GM18505 (cell line): ENCODE measurements at regions not wholly inside any gene's neighbourhood (a gene's known extent, or its start where the extent isn't known, plus 50 kb on each side); places are given as distances from the start of the nearest gene placed in this dataset.

Source experiments
- ATAC-seq: cut with Tn5 transposase; IDR thresholded peaks from one replicate; pipeline ENCODE4 v1.9.1; 2021; ENCODE audit not compliant: unreplicated experiment
- POLR2A ChIP-seq: IDR thresholded peaks from 4 replicates; pipeline ENCODE4 v1.6.1; 2011; ENCODE audit warnings: borderline replicate concordance; ENCODE audit not compliant: insufficient read depth, insufficient read length; ENCODE audit errors: extremely low read depth

GRCh38 chr12:125287155-125287847 is 222.1 kb downstream of the AACS start:
- peak; percentile 70 for ATAC-seq
- no peak for TF ChIP-seq POLR2A

GRCh38 chr12:125288931-125289928 is 224.0 kb downstream of the AACS start:
- ATAC-seq = no peak
- TF ChIP-seq POLR2A = no peak

GRCh38 chr12:125289970-125290369 is 224.7 kb downstream of the AACS start:
- TF ChIP-seq POLR2A = no peak
- no peak for ATAC-seq

GRCh38 chr12:125292700-125293099 is 227.5 kb downstream of the AACS start:
- no peak for ATAC-seq
- no peak for TF ChIP-seq POLR2A

- TF ChIP-seq POLR2A = no peak
Measured at GRCh38 chr12:125295550-125295949, 230.3 kb downstream of the AACS start.

GRCh38 chr12:125296701-125297100 is 231.5 kb downstream of the AACS start:
- ATAC-seq = no peak
- no peak for TF ChIP-seq POLR2A

More at GRCh38 chr12:125295550-125295949, 230.3 kb downstream of the AACS start:
- ATAC-seq = no peak

GRCh38 chr12:125299840-125300239 is 234.6 kb downstream of the AACS start:
- no peak for ATAC-seq
- no peak for TF ChIP-seq POLR2A

- ATAC-seq = no peak
- TF ChIP-seq POLR2A = no peak
Measured at GRCh38 chr12:125300249-125300648, 235.0 kb downstream of the AACS start.

- ATAC-seq = no peak
- no peak for TF ChIP-seq POLR2A
Measured at GRCh38 chr12:125303337-125303736, 238.1 kb downstream of the AACS start.

GRCh38 chr12:125304029-125304428 is 238.8 kb downstream of the AACS start:
- TF ChIP-seq POLR2A = no peak

GRCh38 chr12:125305231-125305630 is 240.0 kb downstream of the AACS start:
- no peak for ATAC-seq
- TF ChIP-seq POLR2A = no peak

More at GRCh38 chr12:125304029-125304428, 238.8 kb downstream of the AACS start:
- ATAC-seq = no peak

GRCh38 chr12:125310461-125310860 is 245.2 kb downstream of the AACS start:
- TF ChIP-seq POLR2A = no peak
- ATAC-seq = no peak

GRCh38 chr12:125311050-125311449 is 245.8 kb downstream of the AACS start:
- no peak for TF ChIP-seq POLR2A
- no peak for ATAC-seq
